RPMI8226 (cell line): ENCODE measurements at regions not wholly inside any gene's neighbourhood (a gene's known extent, or its start where the extent isn't known, plus 50 kb on each side); places are given as distances from the start of the nearest gene placed in this dataset.

Experiments used
- DNase-seq: peaks from one replicate; pipeline ENCODE4 v3.0.0-alpha.2; 2015

DNA sequence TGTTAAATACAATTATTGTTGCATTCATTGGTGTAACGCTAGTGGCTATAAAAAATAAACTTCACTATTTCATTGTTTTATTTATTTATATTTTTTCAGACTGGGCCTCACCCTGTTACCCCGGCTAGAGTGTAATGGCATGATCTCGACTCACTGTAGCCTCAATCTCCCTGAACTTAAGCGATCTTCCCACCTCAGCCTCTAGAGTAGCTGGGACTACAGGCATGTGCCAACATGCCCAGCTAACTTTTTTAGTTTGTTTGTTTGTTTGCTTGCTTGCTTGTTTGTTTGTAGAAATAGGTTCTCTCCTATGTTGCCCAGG is 387.4 kb upstream of the PTBP2 start:
- no peak for DNase-seq

DNA sequence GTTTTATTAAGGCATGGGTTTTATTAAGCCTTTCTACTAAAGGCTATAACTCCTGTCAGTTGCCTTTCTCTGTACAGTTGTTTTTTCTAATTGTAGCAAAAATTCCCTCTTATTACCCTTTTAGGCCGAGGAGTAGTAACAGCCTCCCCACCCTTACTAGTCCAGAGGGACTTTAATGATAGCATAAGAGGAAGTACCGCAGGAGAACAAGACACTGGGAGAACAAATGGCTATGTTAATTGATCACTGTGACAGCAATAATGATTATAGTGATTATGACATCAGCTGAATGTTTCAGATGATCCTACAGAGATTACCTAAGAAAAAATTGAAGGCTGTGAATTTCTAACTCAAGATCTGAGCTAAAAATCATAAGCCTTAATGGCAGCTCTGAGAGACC is 383.0 kb upstream of the PTBP2 start:
- DNase-seq: no peak

DNA sequence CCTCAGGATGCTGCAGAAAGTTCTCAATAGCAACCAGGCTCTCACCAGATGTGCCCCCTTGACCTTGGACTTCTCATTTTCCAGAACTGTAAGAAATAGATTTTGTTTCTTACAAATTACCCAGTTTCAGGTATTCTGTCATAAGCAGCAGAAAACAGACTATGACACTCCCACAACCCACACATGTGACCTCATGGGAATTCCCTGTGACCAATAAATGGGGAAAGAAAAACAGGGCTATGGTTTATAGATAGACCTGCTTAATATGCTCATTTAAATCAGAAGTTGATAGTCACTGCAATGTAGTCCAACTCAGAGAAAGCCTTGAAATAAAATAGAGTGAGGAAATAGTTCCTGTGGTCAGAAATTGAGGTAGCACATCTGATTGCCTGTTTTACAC is 380.9 kb upstream of the PTBP2 start:
- no peak for DNase-seq

DNA sequence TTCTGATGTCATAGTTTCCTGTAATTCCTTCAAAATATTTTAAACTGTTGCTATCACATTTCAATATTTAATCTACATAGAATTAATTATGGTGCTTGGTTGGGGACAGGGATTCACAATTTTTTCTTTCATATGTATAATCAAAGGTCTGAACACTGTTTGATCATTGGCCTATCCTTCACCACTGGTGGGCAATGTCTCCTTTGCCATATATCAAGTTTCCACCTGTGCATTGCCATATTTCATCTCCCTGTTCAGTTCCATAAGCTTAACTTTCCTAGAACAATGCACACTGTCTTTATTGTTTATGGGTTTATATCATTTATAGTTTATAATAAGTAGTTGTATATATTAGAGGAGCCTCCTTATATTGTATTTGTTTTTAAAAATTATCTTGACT is 374.9 kb upstream of the PTBP2 start:
- DNase-seq: no peak

DNA sequence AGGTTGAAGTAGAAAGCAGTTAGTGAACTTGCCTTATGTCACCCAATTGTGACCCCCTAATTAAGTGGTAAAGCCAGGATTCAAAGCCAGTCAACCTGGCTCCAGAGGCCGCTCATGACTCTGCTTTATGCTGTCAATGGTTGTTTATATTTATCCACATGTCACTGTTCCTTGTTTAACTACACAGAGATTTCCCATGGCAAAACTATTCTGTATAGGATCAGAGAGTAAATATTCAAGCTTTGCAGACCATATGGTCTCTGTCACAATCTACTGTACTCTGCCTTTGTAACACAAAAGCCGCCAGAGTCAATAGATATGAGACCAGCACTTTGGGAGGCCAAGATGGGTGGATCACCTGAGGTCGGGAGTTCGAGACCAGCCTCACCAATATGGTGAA is 371.7 kb upstream of the PTBP2 start:
- DNase-seq: no peak

DNA sequence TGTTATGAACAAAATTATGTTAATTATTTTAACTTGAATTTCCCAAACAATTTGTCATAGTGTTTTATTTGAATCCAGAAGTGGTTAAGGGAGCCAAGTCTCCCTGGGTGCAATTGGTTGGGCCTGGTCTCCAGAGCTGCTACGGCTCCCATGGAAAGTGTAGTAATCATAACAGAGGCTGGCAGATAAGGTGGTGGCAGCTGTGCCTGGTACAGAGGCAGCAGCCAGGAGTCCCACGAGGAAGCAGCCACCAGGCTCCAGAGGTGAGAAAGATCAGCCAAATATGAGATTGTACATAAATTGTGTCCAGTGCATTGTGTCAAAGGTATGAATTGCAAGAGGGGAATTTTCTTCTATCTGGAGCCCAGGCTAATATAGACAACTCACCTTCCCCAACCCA is 368.9 kb upstream of the PTBP2 start:
- no peak for DNase-seq

DNA sequence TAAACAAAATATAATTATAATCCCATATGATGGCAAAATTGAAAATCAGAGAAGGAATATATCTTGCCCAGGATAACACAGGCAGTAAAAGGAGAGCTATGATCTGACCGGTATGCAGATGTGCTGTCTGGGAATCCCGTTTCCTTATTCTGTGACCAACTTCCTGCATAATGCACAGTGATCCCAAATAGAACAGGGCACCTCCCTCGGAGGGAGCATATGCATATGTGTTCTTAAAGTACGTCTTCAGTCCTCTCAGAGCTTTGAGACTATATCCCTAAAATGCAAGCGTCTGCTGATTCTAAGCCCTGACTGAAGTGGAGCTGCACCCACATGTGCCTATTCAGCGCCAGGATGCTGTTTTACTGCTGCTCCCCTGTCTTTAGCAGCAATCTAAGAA is 366.1 kb upstream of the PTBP2 start:
- DNase-seq: no peak

DNA sequence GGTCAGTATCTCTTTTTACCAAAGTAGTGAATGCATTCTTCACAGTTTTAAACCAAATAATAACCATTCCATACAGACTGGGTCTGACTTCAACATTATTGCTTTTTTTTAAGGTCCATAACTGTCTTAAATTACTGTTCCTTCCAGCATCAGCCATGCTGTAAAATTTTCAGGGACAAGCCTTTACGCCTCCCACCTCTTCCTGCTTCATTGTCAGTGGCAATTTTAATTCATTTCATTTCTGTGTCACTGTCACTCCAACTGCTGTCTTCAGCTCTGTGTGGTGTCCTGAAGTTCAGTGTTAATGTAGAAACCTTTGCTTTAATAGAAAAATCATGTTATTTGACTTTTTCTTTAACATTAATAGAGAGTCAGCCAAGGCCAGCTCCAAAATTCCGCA is 365.6 kb upstream of the PTBP2 start:
- DNase-seq: no peak

DNA sequence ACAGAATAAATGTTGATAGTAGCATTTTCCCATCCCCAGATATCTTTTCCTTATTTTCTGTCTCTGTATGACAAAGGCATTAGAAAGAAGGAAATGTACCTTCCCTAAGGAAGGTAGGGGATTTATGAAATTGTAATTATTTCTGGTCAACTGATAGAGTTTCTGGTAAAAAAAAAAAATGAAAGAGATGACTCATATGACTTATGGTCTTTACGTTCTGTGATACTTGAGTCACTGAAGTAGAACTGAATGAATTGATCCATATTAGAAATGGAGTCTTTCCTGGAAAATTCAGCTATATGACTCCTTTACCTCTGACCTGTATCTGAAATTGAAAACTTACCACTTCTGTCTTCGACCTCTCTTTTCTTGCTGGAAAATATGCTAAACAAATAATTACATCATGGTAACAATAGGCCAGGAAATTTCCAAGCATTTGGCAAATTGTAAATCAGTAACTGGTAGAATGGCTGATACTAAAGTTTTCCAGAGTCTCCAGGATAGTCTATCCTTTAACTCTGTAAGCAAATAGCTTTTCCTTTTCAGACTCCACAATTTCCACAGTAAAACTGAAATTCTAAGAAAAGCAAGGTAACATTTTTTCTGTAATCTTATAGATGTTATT is 364.3 kb upstream of the PTBP2 start:
- no peak for DNase-seq

DNA sequence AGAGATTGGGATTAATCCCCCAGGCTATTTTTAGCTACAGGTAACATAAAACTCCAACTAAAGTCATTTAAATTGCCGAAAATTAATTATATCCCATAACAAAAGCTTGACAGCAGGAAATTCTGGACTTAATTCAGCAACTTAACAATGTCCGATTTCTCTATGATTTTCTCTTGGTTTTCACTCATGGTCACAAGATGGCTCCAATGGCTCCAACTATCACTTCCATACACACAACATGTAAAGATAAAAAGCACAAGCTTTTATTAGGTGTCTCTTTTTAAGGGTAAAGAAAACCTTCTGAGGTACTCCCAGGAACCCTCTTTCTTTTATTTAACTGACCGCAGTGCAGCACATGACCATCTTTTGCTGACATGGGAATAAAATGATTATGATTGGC is 363.5 kb upstream of the PTBP2 start:
- DNase-seq: no peak

DNA sequence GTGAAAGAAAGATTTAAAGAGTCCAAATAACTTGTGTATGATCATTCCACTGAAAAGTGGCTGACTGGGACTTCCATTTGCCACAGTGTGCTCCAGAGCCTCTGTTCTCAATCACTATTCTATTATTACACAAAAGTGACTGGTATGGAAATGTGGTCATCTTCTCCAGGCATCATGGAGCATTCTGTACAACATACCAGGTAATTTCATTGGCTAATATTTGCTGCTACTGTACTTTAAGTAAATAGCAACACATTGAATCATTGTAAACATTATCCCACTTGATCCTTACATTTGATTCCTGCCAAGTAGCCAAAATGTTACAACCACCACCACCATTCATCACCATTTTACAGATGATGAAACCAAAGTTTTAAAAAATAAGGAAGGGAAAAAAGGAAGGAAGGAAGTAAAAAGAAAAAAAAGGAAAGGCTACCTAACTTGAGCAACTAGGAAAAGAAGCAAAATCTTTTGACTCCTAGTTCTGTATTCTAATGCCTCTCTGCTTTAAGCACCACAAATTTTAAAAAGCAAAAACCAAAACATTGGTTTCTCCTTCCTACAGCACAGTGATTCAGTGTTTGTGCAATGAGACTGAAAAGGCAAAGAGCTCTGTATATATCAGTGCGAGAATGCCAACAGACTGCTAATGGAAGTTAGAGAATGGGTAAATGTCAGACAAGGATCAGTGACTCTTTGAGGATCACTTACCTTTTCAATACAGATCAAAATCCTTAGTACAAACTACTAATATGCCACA is 361.4 kb upstream of the PTBP2 start:
- no peak for DNase-seq

DNA sequence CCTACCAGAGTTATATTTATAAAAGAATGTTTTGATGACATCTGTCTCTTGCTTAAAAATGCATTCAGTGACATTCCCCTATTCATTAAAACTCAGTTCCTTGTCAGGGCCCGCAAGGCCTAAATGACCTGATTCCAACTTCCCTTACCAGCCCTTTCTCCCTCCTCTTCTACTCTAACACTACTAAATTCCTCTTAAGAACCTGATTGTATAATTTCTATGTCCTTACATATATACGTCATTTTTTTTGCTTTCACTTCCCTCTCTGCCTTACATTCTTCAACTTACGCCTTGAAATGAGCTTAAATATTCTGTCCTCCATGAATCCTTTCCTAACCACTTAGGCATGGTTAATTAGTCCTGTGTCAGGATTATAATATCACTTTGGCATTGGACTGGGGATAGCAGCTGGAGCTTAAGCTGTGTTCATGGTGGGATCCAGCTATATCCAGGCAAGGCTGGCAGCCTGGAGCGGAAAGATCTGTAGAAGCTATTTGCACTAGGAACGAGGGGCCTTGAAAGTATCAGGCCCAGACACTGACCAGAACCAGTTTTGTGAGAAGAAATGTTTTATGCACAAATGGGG is 360.2 kb upstream of the PTBP2 start:
- DNase-seq: no peak

DNA sequence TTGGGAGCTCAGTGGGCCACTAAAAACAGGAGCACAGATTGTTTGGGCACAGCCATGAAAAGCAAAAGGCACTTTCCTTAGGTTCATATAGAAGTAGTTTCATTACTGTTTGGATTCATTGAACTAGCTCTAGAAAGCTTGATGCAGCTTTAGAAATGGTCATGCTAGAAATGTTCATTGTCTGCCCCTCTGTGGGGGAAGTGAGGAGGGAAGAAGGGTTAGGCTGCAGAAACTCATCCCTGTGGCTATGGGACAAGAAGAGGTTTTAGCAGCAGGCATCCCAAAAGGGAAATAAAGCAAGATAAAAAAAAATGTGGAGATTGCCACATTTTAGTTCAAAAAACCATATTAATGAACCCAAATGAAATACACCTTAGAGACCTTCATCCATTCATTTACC is 359.6 kb upstream of the PTBP2 start:
- DNase-seq: no peak

DNA sequence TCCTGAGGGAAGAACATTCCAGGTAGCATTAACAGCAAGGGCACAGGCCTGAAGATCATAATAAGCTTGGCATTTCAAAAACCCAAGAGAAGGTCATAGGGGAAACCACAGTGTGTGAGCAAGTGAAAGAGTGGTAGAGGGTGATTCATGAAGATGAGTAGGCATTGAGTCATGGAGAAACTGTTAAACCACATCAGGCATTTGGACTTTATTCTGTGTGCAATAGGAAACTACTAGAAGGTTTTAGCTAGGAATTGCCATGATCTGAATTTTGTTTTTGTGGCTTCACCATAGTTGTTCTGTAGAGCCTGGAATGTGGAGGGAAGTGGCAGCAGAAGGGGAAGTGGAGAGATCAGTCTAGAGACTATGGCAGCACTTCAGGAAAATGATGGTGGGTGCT is 359.0 kb upstream of the PTBP2 start:
- no peak for DNase-seq

DNA sequence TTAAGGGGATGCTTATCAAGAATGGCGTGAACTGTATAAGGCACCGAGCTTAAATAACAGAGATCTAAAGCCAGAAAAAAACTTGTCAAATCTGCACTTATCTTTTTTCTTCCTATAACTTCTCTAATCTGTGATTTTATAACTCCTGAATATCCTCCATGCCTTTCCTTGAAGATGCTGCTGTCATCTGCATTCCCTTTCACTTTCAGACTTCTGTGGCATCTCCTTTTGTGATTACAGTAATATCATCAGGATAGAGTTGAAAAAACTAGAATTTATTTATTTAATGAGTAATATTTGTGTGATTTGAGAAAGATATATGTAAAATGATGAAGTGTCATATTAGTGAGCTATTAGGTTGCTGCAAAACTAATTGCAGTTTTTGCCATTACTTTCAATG is 357.8 kb upstream of the PTBP2 start:
- no peak for DNase-seq

DNA sequence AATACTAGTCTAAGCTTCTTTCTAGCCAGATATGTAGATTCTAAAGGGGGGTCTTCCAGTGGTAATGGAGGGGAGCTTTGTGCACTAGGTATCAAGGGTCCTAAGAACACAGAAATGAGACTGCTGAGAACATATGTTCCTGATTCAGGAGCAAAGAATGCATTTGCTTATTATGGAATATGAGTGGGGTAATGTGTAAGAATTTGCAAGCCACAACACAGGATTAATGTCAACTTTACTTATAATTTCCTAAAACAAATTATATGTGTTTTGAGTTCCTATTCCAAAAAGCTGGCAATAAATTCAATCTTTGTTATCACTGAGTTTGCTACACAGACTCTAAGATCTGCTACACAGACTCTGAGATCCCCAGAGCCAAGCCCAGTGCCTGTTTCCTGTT is 357.0 kb upstream of the PTBP2 start:
- DNase-seq: no peak

DNA sequence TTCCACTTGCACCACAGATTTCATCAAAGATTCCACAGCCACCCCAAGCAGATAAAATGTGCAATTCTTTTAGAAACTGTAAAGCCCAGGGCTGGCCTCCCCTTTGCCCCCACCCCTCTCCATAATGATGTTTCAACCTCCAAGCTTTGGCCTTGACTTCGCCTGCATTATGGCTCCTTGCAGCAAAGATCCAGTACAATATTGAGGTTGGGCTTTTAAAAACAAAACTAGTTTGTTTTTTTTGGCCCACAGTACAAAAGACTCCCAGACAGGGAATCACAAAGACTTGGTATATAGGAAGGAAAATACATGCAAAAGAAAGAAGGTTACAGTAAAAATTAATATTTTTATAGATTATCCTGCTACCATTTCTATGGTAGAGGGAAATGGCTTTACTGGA is 356.5 kb upstream of the PTBP2 start:
- DNase-seq: no peak

DNA sequence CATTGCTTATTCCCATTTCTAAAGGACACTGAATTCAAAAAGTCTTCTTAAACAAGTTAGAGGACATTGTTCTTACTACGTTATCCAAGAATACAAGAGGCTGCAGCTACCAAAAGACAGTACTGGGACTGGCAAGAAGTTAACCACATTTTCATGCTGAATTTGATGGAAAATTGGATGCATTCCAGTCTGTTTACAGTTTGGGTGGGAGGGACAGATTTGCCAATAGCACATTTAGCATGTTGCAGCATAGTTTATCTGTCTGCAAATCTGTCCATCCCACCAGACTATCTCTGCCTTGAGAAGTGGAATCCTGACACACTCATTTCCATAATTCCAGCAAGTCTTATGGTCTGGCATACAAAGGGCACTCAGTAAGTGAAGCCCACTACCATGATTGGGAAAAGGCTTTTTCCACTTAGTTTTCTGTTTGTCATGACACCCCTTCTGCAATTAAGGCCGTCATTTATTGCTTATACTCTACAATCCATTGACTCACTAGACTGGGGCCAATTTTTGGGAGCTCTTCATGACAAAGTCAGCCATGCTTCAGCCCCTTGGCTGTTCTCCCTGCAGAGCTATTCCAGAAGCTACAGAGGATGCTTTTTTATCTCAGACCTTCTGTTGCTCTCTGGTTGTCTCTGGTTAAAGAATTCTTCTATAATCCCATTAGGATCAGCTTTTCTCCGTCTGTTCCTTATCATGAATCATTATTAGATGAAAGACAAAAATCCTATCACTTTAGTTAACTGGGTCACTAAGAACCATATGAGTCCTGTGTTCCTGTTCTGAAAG is 355.8 kb upstream of the PTBP2 start:
- DNase-seq: no peak

DNA sequence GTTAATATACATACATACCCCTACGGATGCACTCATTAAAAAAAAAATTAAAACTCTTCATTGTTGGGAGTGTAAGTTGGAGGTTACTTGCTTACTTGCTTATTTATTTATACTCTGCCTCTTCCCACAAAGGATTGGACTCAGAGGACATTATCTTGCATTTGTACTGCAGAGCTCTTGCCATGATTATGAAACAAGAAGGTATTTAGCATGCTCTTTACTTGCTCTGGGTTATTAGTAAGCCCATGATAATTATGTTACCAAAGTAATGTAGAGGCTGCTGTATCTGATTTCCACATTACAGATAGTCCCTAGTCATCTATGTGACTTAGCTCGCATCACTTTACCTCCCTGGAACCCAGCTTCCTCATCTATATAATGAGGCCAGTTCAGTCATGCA is 355.1 kb upstream of the PTBP2 start:
- DNase-seq: no peak

DNA sequence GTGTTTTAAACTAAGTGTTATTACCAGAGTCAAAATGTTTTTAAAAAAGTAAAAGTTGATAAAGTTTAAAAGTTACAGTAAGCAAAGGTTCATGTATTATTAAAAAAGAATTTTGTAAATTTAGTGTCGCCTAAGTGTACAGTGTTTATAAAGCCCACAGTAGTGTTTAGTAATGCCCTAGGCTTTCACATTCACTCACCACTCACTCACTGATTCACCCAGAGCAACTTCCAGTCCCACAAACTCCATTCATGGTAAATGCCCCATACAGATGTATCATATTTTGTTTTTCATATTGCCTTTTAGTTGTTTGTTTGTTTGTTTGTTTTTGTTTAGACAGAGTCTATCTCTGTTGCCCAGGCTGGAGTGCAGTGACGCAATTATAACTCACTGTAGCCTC is 353.8 kb upstream of the PTBP2 start:
- no peak for DNase-seq

DNA sequence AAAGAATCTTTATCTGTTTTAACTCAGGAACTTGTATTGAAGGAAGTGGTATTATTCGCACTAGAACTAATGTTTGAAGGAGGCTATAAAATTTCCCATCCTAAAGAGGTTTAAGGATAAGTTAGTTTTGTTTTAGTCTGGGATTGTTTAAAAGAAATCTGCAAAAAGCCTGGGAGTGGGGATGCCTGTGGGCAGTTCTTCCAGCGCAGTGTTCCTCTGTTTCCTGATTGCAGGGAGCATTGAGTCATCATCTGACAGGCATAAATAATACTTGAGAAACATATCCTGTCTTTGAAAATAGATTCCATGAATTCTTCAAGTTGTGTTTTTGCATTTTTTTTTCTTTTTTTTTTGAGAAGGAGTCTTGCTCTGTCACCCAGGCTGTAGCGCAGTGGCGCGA is 350.8 kb upstream of the PTBP2 start:
- no peak for DNase-seq

DNA sequence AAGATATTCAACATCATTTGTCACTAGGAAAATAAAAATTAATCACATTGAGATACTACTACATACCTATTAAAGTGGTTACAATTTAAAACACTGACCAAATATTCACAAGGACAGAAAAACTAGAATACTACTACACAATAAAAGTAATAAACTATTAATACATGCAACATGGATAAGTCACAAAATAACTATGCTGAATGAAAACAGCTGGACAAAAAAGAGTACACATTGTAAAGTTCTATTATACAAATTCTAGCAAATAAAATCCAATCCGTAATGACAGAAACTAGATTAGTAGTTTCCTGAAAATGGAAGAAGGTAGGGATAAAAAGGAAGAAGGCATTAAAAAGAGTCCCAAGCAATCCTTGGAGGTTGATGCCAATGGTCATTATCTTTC is 348.7 kb upstream of the PTBP2 start:
- DNase-seq: no peak

DNA sequence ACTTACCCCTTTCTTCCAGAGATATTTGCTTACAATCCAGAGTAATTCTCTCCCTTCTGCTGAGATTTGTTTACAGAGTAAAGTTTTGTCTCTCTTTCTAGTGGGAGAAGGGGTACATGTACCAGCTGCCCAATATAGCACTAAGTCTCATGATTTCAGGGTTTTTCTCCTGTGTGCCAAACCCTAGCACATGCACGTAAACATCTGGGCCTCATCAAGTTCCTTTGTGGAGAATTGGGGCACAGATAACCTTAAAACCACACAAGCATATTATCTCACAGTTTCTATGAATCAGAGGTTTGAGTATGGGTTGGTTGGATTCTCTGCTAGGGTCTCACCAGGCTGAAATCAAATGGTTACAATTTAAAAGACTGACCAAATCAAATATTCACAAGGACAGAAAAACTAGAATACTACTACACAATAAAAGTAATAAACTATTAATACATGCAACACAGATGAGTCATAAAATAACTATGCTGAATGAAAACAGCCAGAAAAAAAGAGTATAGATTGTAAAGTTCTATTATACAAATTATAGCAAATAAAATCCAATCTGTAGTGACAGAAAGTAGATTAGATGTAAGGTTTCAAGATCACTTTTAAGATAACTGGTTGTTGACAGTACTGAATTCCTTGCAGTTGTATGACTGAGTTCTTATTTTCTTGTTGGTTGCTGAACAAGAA is 347.4 kb upstream of the PTBP2 start:
- no peak for DNase-seq

DNA sequence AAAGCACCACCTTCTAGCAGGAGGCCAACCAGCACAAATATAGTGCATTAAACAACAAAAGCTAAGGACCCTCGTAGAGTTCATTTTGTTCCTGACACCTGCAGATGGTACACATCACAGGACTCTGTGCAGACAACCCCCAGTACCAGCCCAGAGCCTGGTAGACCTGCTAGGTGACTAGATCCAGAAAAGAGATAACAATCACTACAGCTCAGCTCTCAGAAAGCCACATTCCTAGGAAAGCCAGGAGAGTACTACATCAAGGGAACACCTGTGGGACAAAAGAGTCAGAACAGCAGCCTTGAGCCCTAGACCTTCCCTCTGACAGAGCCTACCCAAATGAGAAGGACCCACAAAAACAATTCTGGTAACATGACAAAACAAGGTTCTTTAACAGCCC is 344.7 kb upstream of the PTBP2 start:
- no peak for DNase-seq
